Renal cortical epithelial cell (primary cell): ENCODE measurements at regions not wholly inside any gene's neighbourhood (a gene's known extent, or its start where the extent isn't known, plus 50 kb on each side); places are given as distances from the start of the nearest gene placed in this dataset.
"Not testable (repeated sequence)": the region's sequence is repeated elsewhere in the genome, so short reads cannot be mapped to it uniquely, and the experiment has no call there.

Experiments used
- DNase-seq: peaks from one replicate; pipeline ENCODE4 v3.0.0-alpha.2; 2011; ENCODE audit warnings: low read depth

DNA sequence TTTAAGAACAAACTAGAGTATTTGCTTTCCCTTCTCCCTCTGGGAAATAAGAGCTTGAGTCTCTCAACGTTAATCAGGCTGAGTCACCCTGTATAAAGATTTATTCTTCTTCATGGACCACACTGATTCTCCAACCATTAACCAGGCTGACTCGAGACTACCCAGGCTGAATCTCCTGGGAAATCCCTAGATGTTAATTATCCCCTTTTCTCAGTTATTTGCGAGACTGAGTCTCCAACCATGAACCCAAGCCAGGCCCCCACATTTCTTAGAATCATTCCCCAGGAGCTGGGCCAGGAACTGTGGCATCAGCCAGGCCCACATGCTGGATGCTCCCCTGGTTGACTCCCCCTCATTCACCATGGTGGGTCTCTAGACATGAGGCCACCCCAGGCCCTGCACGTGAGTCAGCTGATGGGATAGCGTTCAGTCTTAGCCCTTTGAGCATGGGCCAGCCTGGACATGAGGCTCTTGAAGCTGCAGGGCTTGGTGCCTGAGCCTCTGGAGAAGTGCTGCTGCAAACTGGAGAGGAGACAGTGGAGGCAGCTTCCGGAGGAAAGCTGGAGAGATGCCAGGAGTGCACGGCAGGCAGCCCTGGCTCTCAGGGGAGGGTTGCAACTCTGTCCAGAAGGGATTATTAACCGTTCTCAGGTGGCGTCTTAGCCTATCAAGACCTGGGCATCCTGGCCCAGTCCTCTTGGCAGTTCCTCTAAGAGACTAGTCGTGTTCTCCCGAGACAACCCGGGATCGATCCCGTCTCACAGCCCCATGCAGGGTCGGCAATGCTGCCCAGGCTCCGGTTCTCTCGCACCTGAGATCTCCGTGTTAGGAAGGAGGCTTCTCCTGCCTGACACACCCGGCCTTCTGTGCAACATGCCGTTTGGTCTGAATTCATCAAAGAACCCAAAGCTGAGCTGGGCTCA lies 296.6 kb downstream of the ADGRD1 start:
- peak; percentile 92 for DNase-seq

- no peak for DNase-seq
Observed at GRCh38 chr12:131250951-131251315, 297.2 kb downstream of the ADGRD1 start.

- DNase-seq, result no peak
Observed at GRCh38 chr12:131251336-131252101, 297.8 kb downstream of the ADGRD1 start.

DNA sequence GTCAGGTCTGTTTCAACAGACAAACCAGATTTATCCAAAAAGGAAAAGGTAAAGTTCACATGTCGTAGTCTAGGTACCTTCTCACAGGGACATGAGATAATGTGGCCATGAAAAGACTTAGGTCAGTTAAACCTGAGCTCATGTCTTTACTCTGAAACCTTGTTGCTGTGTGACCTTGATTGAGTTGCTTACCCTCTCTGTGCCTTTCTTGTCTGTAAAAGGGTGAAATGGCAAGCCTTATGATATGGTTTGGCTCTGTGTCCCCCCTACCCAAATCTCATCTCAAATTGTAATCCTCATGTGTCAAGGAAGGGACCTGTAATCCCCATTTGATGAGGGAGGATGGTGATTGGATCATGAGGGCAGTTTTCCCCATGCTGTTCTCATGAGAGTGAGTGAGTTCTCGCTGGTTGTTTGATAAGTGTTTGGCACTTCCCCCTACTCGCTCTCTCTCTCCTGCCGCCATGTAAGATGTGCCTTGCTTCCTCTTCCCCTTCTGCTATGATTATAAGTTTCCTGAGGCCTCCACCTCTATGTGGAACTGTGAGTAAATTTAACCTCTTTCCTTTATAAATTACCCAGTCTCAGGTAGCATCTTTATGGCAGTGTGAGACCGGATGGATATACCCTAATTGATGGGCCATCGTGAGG lies 299.8 kb downstream of the ADGRD1 start:
- no peak for DNase-seq

- no peak for DNase-seq
Observed at GRCh38 chr12:131254374-131254773, 300.7 kb downstream of the ADGRD1 start.

DNA sequence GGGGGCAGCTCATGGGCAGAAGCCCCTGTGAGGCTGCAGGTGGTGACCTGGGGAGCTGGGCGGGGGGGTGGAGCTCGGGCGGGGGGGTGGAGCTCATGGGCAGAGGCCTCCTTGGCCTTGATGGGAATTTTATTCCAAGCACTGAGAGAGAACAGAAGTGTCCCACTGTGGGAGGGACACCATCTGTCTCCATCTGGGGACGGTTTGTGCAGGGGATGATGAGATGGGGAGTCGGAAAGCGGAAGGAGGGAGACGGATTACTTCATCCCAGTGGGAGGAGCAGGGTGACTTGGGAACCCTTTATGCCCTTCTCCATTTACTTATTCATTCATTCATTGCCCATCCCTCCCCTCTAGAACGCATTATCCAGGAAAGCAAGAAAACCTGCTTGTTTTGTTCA lies 304.7 kb downstream of the ADGRD1 start:
- no peak for DNase-seq

DNA sequence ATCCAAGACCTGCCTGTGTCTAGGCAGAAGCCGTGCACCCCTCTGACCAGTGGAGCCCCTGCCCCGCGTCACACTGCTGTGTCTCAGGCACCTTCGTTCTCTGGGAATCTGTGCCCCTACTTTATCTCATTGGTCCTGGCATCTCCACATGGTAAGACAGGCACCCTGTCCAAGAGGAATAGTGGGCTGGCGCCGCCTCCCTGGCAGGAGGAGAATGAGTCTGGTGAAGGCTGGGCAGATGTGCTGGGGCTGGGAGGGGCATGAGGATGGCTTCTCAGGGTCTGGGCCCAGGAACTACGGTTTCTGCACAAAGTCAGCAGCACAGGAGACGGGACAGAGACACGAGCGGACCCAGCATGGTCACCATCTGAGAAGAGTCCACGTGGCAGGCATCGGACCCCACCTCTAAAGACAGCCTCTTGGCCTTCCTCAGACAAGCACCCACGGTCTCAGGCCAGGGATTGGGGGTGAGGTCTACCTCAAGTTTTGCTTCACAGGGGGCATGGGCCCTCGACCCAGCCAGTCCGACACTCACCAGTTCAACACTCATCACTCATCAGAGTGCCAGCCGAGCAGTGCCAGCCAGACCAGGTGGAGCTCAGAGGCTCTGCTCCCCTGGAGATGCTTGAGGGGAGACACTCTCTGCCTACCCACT lies 306.7 kb downstream of the ADGRD1 start:
- DNase-seq, result no peak

GRCh38 chr12:131260954-131261353 lies 307.2 kb downstream of the ADGRD1 start:
- no peak for DNase-seq

DNA sequence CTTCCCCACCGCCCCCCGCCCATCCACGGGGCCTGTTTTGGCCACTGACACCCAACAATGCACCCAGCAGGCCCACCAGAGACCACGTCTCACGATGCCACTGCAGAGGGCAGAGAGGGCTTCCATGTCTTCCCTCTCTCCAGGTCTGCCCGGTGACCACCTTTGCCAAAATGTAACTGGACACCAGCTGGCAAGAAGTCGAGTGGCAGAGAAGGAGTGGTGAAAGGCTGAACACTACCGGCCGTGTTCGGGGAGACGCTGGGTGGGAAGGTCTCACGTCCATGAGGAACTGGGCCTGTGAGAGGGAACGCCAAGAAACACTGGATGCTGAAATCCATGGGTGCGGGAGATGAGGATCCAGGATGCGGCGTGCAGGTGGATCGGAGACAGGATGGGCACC lies 308.2 kb downstream of the ADGRD1 start:
- no peak for DNase-seq

DNA sequence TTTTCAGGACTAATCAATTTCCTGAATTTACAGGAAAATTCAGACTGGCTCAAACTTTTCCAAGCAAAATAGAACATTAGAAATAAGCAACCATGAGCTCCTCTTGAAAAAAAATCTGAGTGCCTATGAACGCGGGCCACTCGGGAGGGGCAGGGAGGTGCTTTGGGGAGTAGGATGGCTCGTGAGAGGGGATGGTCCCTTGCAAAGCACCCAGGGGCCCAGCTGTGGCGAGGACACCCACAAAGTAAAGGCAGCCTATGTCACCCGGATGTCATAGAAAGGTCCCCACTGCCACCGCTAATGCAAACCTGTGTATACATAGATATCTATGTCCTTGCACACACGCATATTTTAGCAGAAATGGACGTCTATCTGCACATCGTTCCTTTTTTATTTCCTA lies 309.9 kb downstream of the ADGRD1 start:
- no peak for DNase-seq

DNA sequence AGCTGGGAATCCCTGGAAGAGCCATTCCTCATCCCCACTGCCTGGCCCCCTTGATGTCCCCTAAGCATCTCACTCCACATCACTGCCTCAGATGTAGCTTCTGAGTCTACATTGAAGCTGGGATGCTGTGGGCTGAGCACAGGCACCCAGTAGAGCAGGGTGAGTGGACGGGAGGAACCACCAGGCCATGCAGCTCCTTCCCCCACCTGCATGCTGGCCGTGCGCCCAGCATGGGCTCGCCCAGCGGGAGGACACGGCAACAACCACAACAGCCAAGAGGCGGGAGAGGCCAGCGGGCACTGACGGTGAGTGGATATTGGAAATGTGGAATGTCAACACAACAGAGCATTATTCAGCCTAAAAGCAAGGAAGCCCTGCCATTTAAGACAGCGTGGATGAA lies 310.9 kb downstream of the ADGRD1 start:
- DNase-seq, result peak; percentile 74

DNA sequence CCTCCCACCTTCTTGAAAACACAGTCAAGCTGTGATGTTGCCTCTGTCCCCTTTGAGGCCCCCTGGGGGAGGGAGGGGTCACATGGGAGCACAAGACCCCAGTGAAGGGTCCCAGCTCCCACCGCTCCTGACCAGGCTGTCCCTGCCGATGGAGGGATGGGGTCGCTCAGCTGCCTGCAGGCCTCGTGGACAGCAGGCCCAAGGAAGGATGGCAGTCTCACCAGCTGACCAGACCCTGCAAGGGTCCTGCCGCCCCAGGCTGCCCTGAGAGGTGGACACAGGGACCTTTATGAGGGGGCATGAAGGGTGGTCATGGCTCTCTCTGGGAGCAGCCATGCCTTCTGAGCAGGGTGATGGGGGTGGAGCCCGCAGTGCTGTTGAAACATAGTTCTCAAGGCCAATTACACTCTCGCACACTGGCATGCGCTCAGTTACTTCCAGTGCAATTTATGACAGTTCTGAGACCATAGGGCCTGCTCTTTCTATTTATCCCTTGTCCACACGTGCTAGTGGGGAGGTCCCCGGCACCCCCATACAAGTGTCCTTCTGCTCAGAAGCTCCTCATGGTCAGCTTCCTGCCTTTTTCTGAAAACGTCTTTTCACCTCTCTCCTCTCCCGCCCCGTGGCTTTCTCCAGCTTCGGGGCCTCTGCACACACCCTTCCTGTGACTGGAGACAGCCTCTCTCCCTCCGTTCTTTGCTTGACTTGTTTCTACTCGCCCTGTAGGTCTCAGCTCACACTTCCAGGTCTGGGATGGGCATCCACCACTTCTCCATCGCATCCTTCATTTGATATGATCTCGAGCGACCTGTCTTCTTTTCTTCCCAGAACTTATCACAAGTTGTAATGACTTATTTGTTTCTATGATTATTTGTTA lies 313.1 kb downstream of the ADGRD1 start:
- no peak for DNase-seq

DNA sequence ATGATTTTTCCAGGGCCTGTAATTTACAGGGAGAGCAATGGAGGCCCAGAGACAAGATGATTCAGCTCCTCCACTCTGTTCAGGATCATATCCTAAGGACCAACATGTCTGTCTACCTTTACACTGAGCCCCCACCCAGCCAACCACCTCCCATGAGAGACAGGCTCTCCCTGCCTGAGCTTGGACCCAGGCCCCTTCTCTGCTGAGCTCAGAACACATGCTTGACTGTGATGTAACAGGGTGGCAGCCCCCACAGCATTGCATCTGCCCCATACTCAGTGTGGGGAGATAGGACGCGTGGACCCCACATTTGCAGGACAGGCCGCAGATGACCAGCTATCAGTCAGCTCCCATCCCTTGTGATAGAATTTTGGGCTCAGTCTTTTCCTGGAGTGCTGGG lies 313.9 kb downstream of the ADGRD1 start:
- no peak for DNase-seq

GRCh38 chr12:131268123-131268522 lies 314.4 kb downstream of the ADGRD1 start:
- peak; percentile 35 for DNase-seq

DNA sequence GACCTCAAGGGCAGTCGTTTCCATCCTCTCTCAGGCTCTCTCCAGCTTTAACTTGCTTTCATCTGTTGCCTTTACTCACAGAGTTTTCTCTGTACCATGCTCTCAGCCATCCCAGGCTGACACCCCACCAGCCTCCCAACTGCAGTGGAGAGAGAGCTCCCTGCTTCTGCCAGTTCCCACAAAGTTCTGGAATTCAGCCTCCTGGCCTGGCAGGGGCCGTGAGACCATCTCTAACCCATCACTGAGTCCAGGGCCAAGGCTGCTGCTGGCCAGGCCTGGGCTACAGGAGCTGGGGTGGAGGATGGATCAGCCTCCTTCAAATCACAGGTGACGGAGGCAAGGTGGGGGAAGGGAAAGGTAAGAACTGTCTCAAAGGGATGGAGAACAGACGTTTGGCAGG lies 314.9 kb downstream of the ADGRD1 start:
- DNase-seq, result not testable (repeated sequence)

- DNase-seq, result no peak
Observed at GRCh38 chr12:131269551-131269950, 315.8 kb downstream of the ADGRD1 start.

DNA sequence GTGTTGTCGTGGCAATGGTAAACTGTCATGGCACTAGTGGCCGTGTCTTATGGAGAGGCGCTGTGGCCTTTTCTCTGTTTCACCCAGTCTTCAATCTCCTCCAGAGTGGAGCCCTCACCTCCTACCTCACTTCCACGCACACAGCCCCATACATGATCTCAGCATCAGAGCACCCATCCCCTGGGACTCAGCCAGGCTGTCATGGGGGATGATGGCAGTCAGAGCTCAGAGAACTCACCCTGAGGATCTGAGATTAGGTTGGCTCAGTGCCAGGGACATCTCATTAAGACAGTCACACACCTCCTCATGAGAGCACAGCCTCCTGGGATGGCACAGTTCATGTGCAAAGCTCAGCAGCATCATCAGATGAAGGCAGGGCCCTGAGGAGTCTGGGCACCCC lies 316.3 kb downstream of the ADGRD1 start:
- DNase-seq, result not testable (repeated sequence)

GRCh38 chr12:131271724-131272123 lies 318.0 kb downstream of the ADGRD1 start:
- no peak for DNase-seq

GRCh38 chr12:131272283-131272814 lies 318.6 kb downstream of the ADGRD1 start:
- not testable (repeated sequence) for DNase-seq

GRCh38 chr12:131273291-131273845 lies 319.7 kb downstream of the ADGRD1 start:
- DNase-seq, result no peak
